Hepatocyte (in vitro differentiated cells): ENCODE measurements at regions not wholly inside any gene's neighbourhood (a gene's known extent, or its start where the extent isn't known, plus 50 kb on each side); places are given as distances from the start of the nearest gene placed in this dataset.

Experiments used
- EZH2phosphoT487 ChIP-seq: fragments of 200-600 bp; sonication (generic); IDR thresholded peaks from one replicate; pipeline ENCODE4 v1.6.1; 2018; ENCODE audit warnings: antibody characterized with exemption, mild to moderate bottlenecking, low read depth, moderate library complexity; ENCODE audit not compliant: unreplicated experiment, severe bottlenecking
- TF ChIP-seq, protein P1 (sequence below): fragments of 200-600 bp; sonication (generic); IDR thresholded peaks from 2 replicates; pipeline ENCODE4 v1.5.1; 2016; ENCODE audit warnings: antibody characterized with exemption, mild to moderate bottlenecking; ENCODE audit not compliant: poor library complexity

GRCh38 chr2:35787302-35788031 lies 568.1 kb upstream of the CRIM1 start:
- TF ChIP-seq, protein P1, sequence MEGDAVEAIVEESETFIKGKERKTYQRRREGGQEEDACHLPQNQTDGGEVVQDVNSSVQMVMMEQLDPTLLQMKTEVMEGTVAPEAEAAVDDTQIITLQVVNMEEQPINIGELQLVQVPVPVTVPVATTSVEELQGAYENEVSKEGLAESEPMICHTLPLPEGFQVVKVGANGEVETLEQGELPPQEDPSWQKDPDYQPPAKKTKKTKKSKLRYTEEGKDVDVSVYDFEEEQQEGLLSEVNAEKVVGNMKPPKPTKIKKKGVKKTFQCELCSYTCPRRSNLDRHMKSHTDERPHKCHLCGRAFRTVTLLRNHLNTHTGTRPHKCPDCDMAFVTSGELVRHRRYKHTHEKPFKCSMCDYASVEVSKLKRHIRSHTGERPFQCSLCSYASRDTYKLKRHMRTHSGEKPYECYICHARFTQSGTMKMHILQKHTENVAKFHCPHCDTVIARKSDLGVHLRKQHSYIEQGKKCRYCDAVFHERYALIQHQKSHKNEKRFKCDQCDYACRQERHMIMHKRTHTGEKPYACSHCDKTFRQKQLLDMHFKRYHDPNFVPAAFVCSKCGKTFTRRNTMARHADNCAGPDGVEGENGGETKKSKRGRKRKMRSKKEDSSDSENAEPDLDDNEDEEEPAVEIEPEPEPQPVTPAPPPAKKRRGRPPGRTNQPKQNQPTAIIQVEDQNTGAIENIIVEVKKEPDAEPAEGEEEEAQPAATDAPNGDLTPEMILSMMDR: no peak
- no peak for TF ChIP-seq EZH2phosphoT487
